ENCODE measurements at regions not wholly inside any gene's neighbourhood (a gene's known extent, or its start where the extent isn't known, plus 50 kb on each side); places are given as distances from the start of the nearest gene placed in this dataset.

- TF ChIP-seq CTCF (conservative IDR thresholded peaks at IDR 0.05; ENCODE audit: low read length) (no peak), EZH2phosphoT487 (IDR thresholded peaks at IDR 0.05; ENCODE audit: borderline replicate concordance, low read depth, low read length) (no peak)
Measured at GRCh38 chr6:153767127-153767526, 271.9 kb upstream of the OPRM1 start.
